Sigmoid colon (tissue), 6 donors: ENCODE measurements at regions not wholly inside any gene's neighbourhood (a gene's known extent, or its start where the extent isn't known, plus 50 kb on each side); places are given as distances from the start of the nearest gene placed in this dataset.

ENCODE experiments used
- DNase-seq: peaks from one replicate; pipeline ENCODE4 v3.0.0-alpha.2; 2019
- H3K27ac ChIP-seq, 4 donors: fragments of 200-600 bp; sonication (generic); one replicate each; pipeline ENCODE4 v1.5.1; 2016 to 2019; ENCODE audit warnings: mild to moderate bottlenecking in 1 of 4
- H3K27me3 ChIP-seq, 3 donors: fragments of 200-600 bp; sonication (generic); one replicate each; pipeline ENCODE4 v1.5.1; 2019; ENCODE audit warnings: mild to moderate bottlenecking in 1 of 3
- H3K36me3 ChIP-seq, 4 donors: fragments of 200-600 bp; sonication (generic); one replicate each; pipeline ENCODE4 v1.5.1; 2016 to 2019
- H3K4me1 ChIP-seq, 4 donors: fragments of 200-600 bp; sonication (generic); one replicate each; pipeline ENCODE4 v1.5.1; 2017 to 2019
- H3K4me3 ChIP-seq, 4 donors: fragments of 200-600 bp; sonication (generic); one replicate each; pipeline ENCODE4 v1.5.1; 2017 to 2019; ENCODE audit warnings: mild to moderate bottlenecking in 2 of 4, moderate library complexity in 1 of 4
- H3K9me3 ChIP-seq, 4 donors: fragments of 200-600 bp in 3 of 4; sonication (generic) in 3 of 4; one replicate each; pipeline versions ENCODE4 v1.5.1 to v1.6.1; 2013 to 2019
- CTCF ChIP-seq, 4 experiments: fragments of 450-650 bp in 3 of 4; fragments of 200-600 bp in 1 of 4; IDR thresholded peaks; one replicate each; pipeline ENCODE4 v1.5.1; 2016 to 2019; ENCODE audit warnings: antibody characterized with exemption in 4 of 4, mild to moderate bottlenecking in 3 of 4, moderate library complexity in 2 of 4
- EP300 ChIP-seq, 4 donors: sonication (generic); formaldehyde crosslinking; IDR thresholded peaks; one replicate each; pipeline ENCODE4 v1.6.1; 2017; ENCODE audit warnings: antibody characterized with exemption in 4 of 4
- POLR2A ChIP-seq, 2 donors: fragments of 450-650 bp; IDR thresholded peaks; one replicate each; pipeline ENCODE4 v1.6.1; 2016; ENCODE audit warnings: antibody characterized with exemption in 2 of 2, mild to moderate bottlenecking in 2 of 2, moderate library complexity in 2 of 2
- POLR2AphosphoS5 ChIP-seq, 4 donors: sonication (generic); formaldehyde crosslinking; IDR thresholded peaks; one replicate each; pipeline ENCODE4 v1.6.1; 2017; ENCODE audit warnings: antibody characterized with exemption in 4 of 4
- WGBS, 2 donors: extraction: QIAGEN DNeasy Blood & Tissue Kit; methylation state at CpG; one replicate each; pipeline ENCODE4 v1.1.7; 2013; 5-methylcytosine and 5-hydroxymethylcytosine counted together
- intact Hi-C: fragments of 100-400 bp; cut with DNase I; formaldehyde crosslinking; loops from one replicate; pipeline ENCODE4 v1.15.1; 2023
- donor health status: healthy with polysubstance abuse.
- donor health status: healthy.

- Histone ChIP-seq H3K4me3 (no peak overlapping the region), H3K4me1 (no peaks in the 10 kb centered on the region), H3K36me3 (no peaks in the 10 kb centered on the region), H3K9me3 (peaks cover 0 to 8% (median under 1%) of the 10 kb centered on the region in 4 donors), H3K27ac (no peak overlapping the region), H3K27me3 (no peaks in the 10 kb centered on the region)
- DNase-seq: no peak
- WGBS, 2 donors: 89 to 93% methylated on average over 6 of the region's 6 CpGs
- intact Hi-C loops: no loop called here
- no peak for TF ChIP-seq EP300 (IDR thresholded peaks at IDR 0.05)
- no peak for TF ChIP-seq CTCF (IDR thresholded peaks at IDR 0.05)
Observed at GRCh38 chr6:165181951-165182414, 127.4 kb downstream of the C6orf118 start.

- Histone ChIP-seq H3K36me3 (no peaks in the 10 kb centered on the region), H3K27me3 (no peaks in the 10 kb centered on the region), H3K9me3 (no peaks in the 10 kb centered on the region), H3K27ac (no peak overlapping the region), H3K4me3 (no peak overlapping the region), H3K4me1 (no peaks in the 10 kb centered on the region)
- intact Hi-C loops: no loop called here
- WGBS, 2 donors: 36 to 57% methylated on average over 1 of the region's 1 CpG
- no peak for DNase-seq
- no peak for TF ChIP-seq POLR2AphosphoS5 (IDR thresholded peaks at IDR 0.05)
- TF ChIP-seq CTCF (IDR thresholded peaks at IDR 0.05): no peak
- no peak for TF ChIP-seq EP300 (IDR thresholded peaks at IDR 0.05)
- TF ChIP-seq POLR2A (IDR thresholded peaks at IDR 0.05): no peak
Observed at GRCh38 chr6:165178056-165178455, 131.3 kb downstream of the C6orf118 start.

DNA sequence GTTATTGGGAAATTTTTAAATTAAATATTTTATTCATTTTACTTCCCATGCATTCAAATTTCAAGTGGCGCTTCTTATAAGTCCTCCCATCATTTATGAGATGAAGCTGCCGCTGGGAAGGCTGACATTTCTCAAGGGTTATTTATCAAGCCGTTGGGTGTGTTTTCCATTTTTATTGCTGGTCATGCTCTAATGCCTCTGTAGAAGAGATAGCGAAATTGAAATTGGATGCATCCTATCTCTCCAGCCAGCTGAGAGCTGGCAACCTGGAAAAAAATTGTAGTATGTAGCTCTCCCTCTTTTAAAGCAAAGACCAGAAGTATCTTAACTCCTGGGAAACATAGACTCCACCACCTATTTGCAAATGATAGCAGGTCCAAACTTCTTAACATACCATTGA, 135.9 kb downstream of the C6orf118 start:
- H3K36me3 ChIP-seq: no peaks in the 10 kb centered on the region
- DNase-seq: no peak
- H3K27me3 ChIP-seq: no peaks in the 10 kb centered on the region
- H3K27ac ChIP-seq: no peak overlapping the region
- H3K4me3 ChIP-seq: no peak overlapping the region
- TF ChIP-seq CTCF (IDR thresholded peaks at IDR 0.05) (no peak), POLR2AphosphoS5 (IDR thresholded peaks at IDR 0.05) (no peak), EP300 (IDR thresholded peaks at IDR 0.05) (no peak), POLR2A (IDR thresholded peaks at IDR 0.05) (no peak)
- no peaks in the 10 kb centered on the region for H3K9me3 ChIP-seq
- WGBS, 2 donors: 76 to 84% methylated on average over 4 of the region's 4 CpGs
- intact Hi-C loops: no loop called here
- H3K4me1 ChIP-seq: no peaks in the 10 kb centered on the region

DNA sequence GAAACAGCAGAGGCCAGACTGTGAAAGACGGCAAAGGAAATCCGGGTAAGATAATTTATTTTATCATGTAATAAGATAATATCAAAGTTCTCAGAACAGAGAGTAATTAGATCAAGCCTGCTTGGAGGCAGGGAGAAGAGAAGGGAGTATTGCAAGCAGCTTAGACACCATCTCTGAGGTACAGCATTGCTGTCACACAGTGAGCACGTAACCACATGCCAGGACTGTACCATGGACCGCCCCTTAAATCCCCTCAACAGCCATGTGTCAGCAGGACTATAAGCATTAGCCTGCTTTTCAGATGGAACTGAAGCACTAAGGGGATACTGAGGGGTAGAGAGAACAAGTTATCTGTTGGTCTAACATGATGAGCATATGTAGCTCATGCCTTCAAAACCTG, 141.5 kb downstream of the C6orf118 start:
- H3K4me1 ChIP-seq: no peaks in the 10 kb centered on the region
- H3K27ac ChIP-seq: no peak overlapping the region
- H3K4me3 ChIP-seq: no peak overlapping the region
- intact Hi-C loops: no loop called here
- H3K9me3 ChIP-seq: no peaks in the 10 kb centered on the region
- no peaks in the 10 kb centered on the region for H3K36me3 ChIP-seq
- H3K27me3 ChIP-seq: no peaks in the 10 kb centered on the region
- WGBS, 2 donors: 87 to 89% methylated on average over 4 of the region's 4 CpGs
- DNase-seq: no peak
- TF ChIP-seq CTCF (IDR thresholded peaks at IDR 0.05): no peak
- no peak for TF ChIP-seq POLR2A (IDR thresholded peaks at IDR 0.05)
- no peak for TF ChIP-seq EP300 (IDR thresholded peaks at IDR 0.05)
- no peak for TF ChIP-seq POLR2AphosphoS5 (IDR thresholded peaks at IDR 0.05)

DNA sequence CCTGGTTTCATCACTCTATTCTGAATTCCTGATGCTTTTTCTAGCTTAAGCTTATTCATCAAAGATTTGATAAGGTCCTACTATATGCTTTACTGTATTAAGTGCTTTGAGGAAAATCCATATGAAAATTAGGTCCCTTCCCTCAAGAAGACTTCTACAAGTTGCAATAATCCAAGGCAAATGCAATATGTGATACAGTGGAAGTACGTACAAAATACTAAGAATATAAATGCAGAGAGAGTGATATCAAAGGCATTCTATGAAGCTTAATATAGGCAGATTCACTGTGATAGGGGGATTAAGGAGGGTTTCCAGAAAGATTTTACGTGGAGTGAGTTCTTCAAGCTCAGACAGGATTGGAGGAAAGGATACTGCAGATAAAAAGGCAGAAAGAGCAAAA, 142.1 kb downstream of the C6orf118 start:
- Histone ChIP-seq H3K27ac (no peak overlapping the region), H3K27me3 (no peaks in the 10 kb centered on the region), H3K36me3 (no peaks in the 10 kb centered on the region), H3K4me1 (no peaks in the 10 kb centered on the region), H3K9me3 (no peaks in the 10 kb centered on the region), H3K4me3 (no peak overlapping the region)
- TF ChIP-seq CTCF (IDR thresholded peaks at IDR 0.05) (no peak), EP300 (IDR thresholded peaks at IDR 0.05) (no peak), POLR2AphosphoS5 (IDR thresholded peaks at IDR 0.05) (no peak), POLR2A (IDR thresholded peaks at IDR 0.05) (no peak)
- WGBS, 2 donors: 30 to 50% methylated on average over 2 of the region's 2 CpGs
- DNase-seq: no peak
- intact Hi-C loops: no loop called here
